H1 (cell line): ENCODE measurements at regions not wholly inside any gene's neighbourhood (a gene's known extent, or its start where the extent isn't known, plus 50 kb on each side); places are given as distances from the start of the nearest gene placed in this dataset.

Source experiments
- CHD2 ChIP-seq: IDR thresholded peaks from 2 replicates; pipeline ENCODE4 v1.6.1; 2012; ENCODE audit warnings: low read length, improper control_type of control experiment
- CREB1 ChIP-seq: IDR thresholded peaks from 2 replicates; pipeline ENCODE4 v1.6.1; 2012; ENCODE audit warnings: inconsistent platforms
- CTBP2 ChIP-seq: IDR thresholded peaks from 2 replicates; pipeline ENCODE4 v1.7.0; 2011; ENCODE audit warnings: borderline replicate concordance, mild to moderate bottlenecking, moderate library complexity, mixed read lengths, low read length; ENCODE audit not compliant: insufficient read depth, insufficient read length
- EGR1 ChIP-seq: IDR thresholded peaks from 2 replicates; pipeline ENCODE4 v1.6.1; 2011; ENCODE audit warnings: low read depth, low read length, borderline replicate concordance
- EP300 ChIP-seq, 2 experiments: IDR thresholded peaks; 1 replicate in 1 of 2; 2 replicates in 1 of 2; pipeline ENCODE4 v1.6.1; 2011 to 2012; ENCODE audit warnings: low read depth in 2 of 2, low read length in 2 of 2, mild to moderate bottlenecking in 2 of 2, borderline replicate concordance in 1 of 2, inconsistent platforms in 1 of 2, moderate library complexity in 1 of 2
- EZH2 ChIP-seq: fragments of 200-600 bp; sonication (generic); IDR thresholded peaks from 2 replicates; pipeline ENCODE4 v1.7.1; 2012; ENCODE audit warnings: low read depth, mild to moderate bottlenecking, moderate library complexity, low read length, inconsistent platforms; ENCODE audit not compliant: severe bottlenecking
- POLR2A ChIP-seq, 2 experiments: IDR thresholded peaks; 1 replicate in 1 of 2; 2 replicates in 1 of 2; pipeline ENCODE4 v1.6.1; 2011; ENCODE audit warnings: low read depth in 2 of 2, low read length in 2 of 2, mild to moderate bottlenecking in 2 of 2; ENCODE audit errors: control extremely low read depth in 1 of 2
- POLR2AphosphoS5 ChIP-seq: IDR thresholded peaks from 2 replicates; pipeline ENCODE4 v1.6.1; 2011; ENCODE audit warnings: low read depth, low read length
- RAD21 ChIP-seq, 2 experiments: IDR thresholded peaks in 1 of 2; conservative IDR thresholded peaks in 1 of 2; 2 replicates each; pipeline ENCODE4 v1.6.1; 2011; ENCODE audit warnings: low read depth in 2 of 2, low read length in 2 of 2, improper control_type of control experiment in 1 of 2, inconsistent platforms in 1 of 2, mild to moderate bottlenecking in 1 of 2, moderate library complexity in 1 of 2
- RBBP5 ChIP-seq: IDR thresholded peaks from 2 replicates; pipeline ENCODE4 v1.7.1; 2012; ENCODE audit warnings: low read depth, mild to moderate bottlenecking, inconsistent platforms, low read length, moderate library complexity, borderline replicate concordance
- SIN3A ChIP-seq, 2 experiments: IDR thresholded peaks in 1 of 2; conservative IDR thresholded peaks in 1 of 2; 2 replicates each; pipeline ENCODE4 v1.6.1; 2011 to 2012; ENCODE audit warnings: low read length in 2 of 2, improper control_type of control experiment in 1 of 2, low read depth in 1 of 2, mild to moderate bottlenecking in 1 of 2
- SP1 ChIP-seq: IDR thresholded peaks from 2 replicates; pipeline ENCODE4 v1.6.1; 2011; ENCODE audit warnings: low read depth, low read length
- TEAD4 ChIP-seq: IDR thresholded peaks from 2 replicates; pipeline ENCODE4 v1.6.1; 2012; ENCODE audit warnings: low read depth, low read length, inconsistent platforms, mixed read lengths
- TF ChIP-seq, protein P1 (sequence below), 3 experiments: IDR thresholded peaks; 1 replicate in 2 of 3; 2 replicates in 1 of 3; pipeline versions ENCODE4 v1.5.1 to v1.6.1; 2011; ENCODE audit warnings: low read length in 3 of 3, mild to moderate bottlenecking in 3 of 3, inconsistent platforms in 2 of 3, low read depth in 1 of 3, moderate library complexity in 1 of 3; ENCODE audit not compliant: insufficient read depth in 1 of 3; ENCODE audit errors: control extremely low read depth in 1 of 3

DNA sequence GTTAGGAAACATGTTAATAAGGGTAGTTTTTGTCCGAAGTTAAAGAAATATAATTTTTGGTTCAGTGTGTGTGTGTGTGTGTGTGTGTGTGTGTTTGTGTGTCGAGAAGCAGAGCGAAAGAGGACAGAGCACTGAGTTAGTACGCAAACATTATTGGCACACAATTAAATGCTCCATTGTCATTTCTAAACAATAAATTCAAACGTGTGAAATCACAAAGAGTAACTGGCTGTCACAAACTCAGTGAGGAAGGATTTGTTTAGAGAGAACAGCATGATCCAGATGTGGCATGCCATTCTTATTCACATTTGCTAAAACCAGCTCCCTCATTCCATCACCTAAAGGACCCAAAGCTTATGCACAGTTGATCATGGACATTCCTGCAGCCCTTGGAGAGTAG, 970.8 kb downstream of the DTWD2 start:
- no peak for TF ChIP-seq EZH2
- TF ChIP-seq SP1, result no peak
- no peak for TF ChIP-seq POLR2A (IDR thresholded peaks at IDR 0.05; ENCODE audit: control extremely low read depth in 1 of 2, low read depth in 2 of 2, low read length in 2 of 2)
- TF ChIP-seq POLR2AphosphoS5, result no peak
- TF ChIP-seq, protein P1, sequence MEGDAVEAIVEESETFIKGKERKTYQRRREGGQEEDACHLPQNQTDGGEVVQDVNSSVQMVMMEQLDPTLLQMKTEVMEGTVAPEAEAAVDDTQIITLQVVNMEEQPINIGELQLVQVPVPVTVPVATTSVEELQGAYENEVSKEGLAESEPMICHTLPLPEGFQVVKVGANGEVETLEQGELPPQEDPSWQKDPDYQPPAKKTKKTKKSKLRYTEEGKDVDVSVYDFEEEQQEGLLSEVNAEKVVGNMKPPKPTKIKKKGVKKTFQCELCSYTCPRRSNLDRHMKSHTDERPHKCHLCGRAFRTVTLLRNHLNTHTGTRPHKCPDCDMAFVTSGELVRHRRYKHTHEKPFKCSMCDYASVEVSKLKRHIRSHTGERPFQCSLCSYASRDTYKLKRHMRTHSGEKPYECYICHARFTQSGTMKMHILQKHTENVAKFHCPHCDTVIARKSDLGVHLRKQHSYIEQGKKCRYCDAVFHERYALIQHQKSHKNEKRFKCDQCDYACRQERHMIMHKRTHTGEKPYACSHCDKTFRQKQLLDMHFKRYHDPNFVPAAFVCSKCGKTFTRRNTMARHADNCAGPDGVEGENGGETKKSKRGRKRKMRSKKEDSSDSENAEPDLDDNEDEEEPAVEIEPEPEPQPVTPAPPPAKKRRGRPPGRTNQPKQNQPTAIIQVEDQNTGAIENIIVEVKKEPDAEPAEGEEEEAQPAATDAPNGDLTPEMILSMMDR (IDR thresholded peaks at IDR 0.05; ENCODE audit: control extremely low read depth in 1 of 3, insufficient read depth in 1 of 3, low read depth in 1 of 3, low read length in 3 of 3), result no peak
- TF ChIP-seq CHD2, result no peak
- TF ChIP-seq SIN3A (conservative IDR thresholded peaks at IDR 0.05 in 1 of 2, IDR thresholded peaks at IDR 0.05 in 1 of 2; ENCODE audit: low read depth in 1 of 2, low read length in 2 of 2), result no peak
- TF ChIP-seq RBBP5, result no peak
- no peak for TF ChIP-seq CTBP2
- no peak for TF ChIP-seq TEAD4
- no peak for TF ChIP-seq EP300 (IDR thresholded peaks at IDR 0.05; ENCODE audit: borderline replicate concordance in 1 of 2, low read depth in 2 of 2, low read length in 2 of 2)
- no peak for TF ChIP-seq EGR1
- no peak for TF ChIP-seq CREB1
- no peak for TF ChIP-seq RAD21 (IDR thresholded peaks at IDR 0.05 in 1 of 2, conservative IDR thresholded peaks at IDR 0.05 in 1 of 2; ENCODE audit: low read depth in 2 of 2, low read length in 2 of 2)
